ENCODE measurements at regions not wholly inside any gene's neighbourhood (a gene's known extent, or its start where the extent isn't known, plus 50 kb on each side); places are given as distances from the start of the nearest gene placed in this dataset.
"Not testable (repeated sequence)": the region's sequence is repeated elsewhere in the genome, so short reads cannot be mapped to it uniquely, and the experiment has no call there.

DNA sequence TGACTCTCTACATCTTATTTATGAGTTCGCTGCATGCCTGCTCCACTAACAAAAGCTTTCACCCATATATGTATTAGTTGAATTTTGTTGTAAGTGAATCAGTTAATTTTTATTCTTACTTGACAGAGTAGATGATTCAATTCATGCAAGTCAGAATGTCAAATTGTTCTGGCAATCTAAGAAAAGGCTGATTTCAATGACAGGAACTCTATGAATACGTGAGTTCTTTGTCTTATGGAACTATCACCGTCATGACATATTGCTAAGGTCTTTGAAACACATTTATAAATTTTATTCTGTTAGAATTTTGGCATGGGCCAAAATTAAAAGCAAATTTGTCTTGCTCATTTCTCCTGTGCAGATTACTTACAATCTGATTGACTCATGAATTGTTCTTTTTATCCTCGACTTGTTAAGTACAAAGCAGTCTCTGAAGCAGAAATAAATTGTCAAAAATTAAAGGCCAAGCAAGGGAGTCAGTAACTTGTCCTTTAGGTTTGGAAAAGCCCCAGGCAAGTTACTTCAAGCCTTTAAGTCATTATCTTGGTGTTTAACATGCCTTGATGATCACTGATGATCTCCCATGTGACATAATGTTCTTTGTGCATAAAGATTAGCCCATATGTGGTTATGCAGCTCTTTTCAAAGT, 89.0 kb upstream of the GC start:
- no peak for DNase-seq (ENCODE audit: low read depth, low spot score)
- ChIA-PET POLR2A (no interaction called here), CTCF (no interaction called here)
- TF ChIP-seq, protein P1, sequence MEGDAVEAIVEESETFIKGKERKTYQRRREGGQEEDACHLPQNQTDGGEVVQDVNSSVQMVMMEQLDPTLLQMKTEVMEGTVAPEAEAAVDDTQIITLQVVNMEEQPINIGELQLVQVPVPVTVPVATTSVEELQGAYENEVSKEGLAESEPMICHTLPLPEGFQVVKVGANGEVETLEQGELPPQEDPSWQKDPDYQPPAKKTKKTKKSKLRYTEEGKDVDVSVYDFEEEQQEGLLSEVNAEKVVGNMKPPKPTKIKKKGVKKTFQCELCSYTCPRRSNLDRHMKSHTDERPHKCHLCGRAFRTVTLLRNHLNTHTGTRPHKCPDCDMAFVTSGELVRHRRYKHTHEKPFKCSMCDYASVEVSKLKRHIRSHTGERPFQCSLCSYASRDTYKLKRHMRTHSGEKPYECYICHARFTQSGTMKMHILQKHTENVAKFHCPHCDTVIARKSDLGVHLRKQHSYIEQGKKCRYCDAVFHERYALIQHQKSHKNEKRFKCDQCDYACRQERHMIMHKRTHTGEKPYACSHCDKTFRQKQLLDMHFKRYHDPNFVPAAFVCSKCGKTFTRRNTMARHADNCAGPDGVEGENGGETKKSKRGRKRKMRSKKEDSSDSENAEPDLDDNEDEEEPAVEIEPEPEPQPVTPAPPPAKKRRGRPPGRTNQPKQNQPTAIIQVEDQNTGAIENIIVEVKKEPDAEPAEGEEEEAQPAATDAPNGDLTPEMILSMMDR (IDR thresholded peaks at IDR 0.05; ENCODE audit: insufficient read depth, low read length, missing control alignments): no peak
- no peak overlapping the region for H3K4me3 ChIP-seq (ENCODE audit: low read depth, low read length)

GRCh38 chr4:71878376-71878775, 94.5 kb upstream of the GC start:
- no peak for DNase-seq (ENCODE audit: low read depth, low spot score)
- no peak overlapping the region for H3K4me3 ChIP-seq (ENCODE audit: low read depth, low read length)
- POLR2A ChIA-PET: no interaction called here
- CTCF ChIA-PET: no interaction called here
- TF ChIP-seq, protein P1 (IDR thresholded peaks at IDR 0.05; ENCODE audit: insufficient read depth, low read length, missing control alignments): no peak

DNA sequence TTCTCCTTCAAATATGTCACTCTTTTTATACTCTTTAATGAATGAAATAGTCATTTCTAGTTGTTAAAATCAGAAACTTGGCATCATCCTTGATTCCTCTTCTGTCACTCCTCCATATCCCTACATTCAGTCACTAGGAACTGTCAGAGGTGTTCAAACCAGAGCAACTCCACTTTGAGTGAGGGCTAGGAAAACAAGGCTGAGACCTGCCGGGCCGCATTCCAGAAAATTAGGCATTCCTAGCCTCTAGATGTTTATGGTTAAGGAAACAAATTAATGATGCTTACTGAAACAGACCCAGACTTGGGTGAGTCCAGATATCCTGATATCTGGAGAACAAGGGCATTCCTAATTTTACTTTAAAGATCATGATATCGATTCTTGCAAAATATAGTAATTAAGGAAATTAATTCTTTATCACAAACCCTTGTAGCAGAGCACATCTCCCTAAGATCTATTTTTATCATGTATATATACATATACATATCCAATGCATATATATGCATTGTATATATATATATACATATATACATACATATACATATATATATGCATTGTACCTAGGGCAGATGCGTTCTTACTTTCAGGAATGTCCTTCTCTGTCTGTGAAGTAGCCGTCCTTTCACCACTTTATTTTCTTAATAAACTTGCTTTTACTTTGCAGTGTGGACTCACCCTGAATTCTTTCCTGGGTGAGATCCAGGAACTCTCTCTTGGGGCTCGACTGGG, 98.4 kb upstream of the GC start:
- POLR2A ChIA-PET: no interaction called here
- TF ChIP-seq, protein P1 (IDR thresholded peaks at IDR 0.05; ENCODE audit: insufficient read depth, low read length, missing control alignments): no peak
- H3K4me3 ChIP-seq (ENCODE audit: low read depth, low read length): no peak overlapping the region
- no peak for DNase-seq (ENCODE audit: low read depth, low spot score)
- CTCF ChIA-PET: no interaction called here

DNA sequence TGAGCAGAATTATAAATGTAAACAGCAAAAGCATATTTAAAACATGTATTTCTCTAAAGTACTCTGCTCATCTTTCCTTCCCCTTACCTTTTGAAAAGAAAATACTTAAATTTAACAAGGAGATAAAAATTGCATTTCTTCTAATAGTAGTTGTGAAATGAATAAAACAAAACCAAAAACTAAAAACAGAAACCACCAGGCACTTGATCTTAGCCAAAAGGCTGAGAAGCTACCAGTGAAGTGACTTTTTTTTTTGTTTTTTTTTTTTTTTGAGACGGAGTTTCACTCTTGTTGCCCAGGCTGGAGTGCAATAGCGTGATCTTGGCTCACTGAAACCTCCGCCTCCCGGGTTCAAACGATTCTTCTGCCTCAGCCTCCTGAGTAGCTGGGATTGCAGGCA, 116.5 kb upstream of the GC start:
- DNase-seq (ENCODE audit: low read depth, low spot score); H3K4me3 ChIP-seq (ENCODE audit: low read depth, low read length); CTCF ChIA-PET; POLR2A ChIA-PET: not testable (repeated sequence)

GRCh38 chr4:71905594-71905993, 121.7 kb upstream of the GC start:
- POLR2A ChIA-PET; DNase-seq (ENCODE audit: low read depth, low spot score); CTCF ChIA-PET; H3K4me3 ChIP-seq (ENCODE audit: low read depth, low read length): not testable (repeated sequence)

DNA sequence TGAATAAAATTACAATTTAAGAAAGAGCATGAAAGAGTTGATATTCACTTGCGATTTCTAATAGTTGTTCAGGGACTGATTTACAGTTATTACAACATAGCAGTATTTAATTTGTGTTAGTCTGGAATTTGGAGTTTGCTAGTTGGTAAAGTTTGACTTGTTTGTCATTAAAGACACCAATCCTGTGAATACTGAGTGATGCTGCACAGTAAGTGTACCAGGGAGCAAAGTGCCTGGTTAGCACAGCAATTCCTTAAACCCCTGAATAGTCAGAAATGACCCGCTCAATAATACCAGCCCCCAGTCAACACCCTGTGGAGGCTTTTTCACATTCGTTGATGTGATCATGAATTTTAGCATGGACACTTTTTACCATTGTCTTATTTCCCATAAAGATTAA, 122.2 kb upstream of the GC start:
- DNase-seq (ENCODE audit: low read depth, low spot score): no peak
- POLR2A ChIA-PET: no interaction called here

GRCh38 chr4:71907071-71907470, 123.2 kb upstream of the GC start:
- CTCF ChIA-PET: no interaction called here

More for the DNA sequence above, 122.2 kb upstream of the GC start:
- H3K4me3 ChIP-seq (ENCODE audit: low read depth, low read length): no peak overlapping the region
- TF ChIP-seq, protein P1 (IDR thresholded peaks at IDR 0.05; ENCODE audit: insufficient read depth, low read length, missing control alignments): no peak
- CTCF ChIA-PET: no interaction called here

More at GRCh38 chr4:71907071-71907470, 123.2 kb upstream of the GC start:
- no peak overlapping the region for H3K4me3 ChIP-seq (ENCODE audit: low read depth, low read length)
- TF ChIP-seq, protein P1 (IDR thresholded peaks at IDR 0.05; ENCODE audit: insufficient read depth, low read length, missing control alignments): no peak
- DNase-seq (ENCODE audit: low read depth, low spot score): no peak
- POLR2A ChIA-PET: no interaction called here
